ENCODE measurements at regions not wholly inside any gene's neighbourhood (a gene's known extent, or its start where the extent isn't known, plus 50 kb on each side); places are given as distances from the start of the nearest gene placed in this dataset.

DNA sequence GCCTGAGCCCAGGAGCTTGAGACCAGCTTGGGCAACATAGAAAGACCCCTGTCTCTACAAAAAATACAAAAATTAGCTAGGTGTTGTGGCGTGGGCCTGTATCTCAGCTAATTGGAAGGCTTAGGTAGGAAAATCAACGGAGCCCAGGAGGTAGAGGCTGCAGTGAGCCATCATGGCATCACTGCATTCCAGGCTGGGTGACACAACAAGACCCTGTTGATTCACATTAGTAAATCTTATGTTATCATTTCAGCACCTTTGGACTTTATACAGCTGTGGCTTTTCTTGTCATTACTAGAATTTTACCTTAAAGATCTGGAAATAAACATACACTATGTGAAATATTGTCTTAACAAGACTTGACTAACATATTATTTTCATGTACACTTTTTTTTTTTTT, 185.0 kb downstream of the ZNF608 start:
- DNase-seq (ENCODE audit: low read depth, low spot score) = no peak
- dilution Hi-C loops (cut with MboI; ENCODE audit: extremely low pct_ligation_motif_present, low sequenced_read_pairs) = no loop called here
- H4K20me1 ChIP-seq (ENCODE audit: control insufficient read depth, extremely low read depth, insufficient read depth, low read length) = no peaks in the 10 kb centered on the region

DNA sequence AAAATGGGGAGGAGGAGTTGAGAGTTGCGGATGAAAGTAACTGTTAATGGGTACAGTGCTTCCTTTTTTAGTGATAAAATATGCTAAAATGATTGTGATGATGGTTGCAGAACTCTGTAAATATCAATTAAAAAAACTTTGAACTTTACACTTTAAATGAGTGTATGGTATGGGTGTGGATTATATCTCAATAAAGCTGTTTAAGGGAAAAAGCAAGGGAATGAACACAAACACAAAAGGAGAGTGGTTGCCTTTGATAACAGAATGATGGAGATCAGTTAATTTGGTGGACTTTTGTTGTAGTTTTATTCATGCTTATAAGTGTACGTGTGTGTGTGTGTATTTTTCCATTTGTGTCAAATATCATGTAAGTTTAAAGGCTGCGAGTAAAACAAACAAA, 186.1 kb downstream of the ZNF608 start:
- no peaks in the 10 kb centered on the region for H3K9me1 ChIP-seq (ENCODE audit: control insufficient read depth, extremely low read depth, insufficient read depth, low read length)
- no peak overlapping the region for H2AFZ ChIP-seq (ENCODE audit: control insufficient read depth, low read length)
- H3K36me3 ChIP-seq (ENCODE audit: control insufficient read depth in 2 of 2, extremely low read depth in 1 of 2, insufficient read depth in 2 of 2, low read length in 2 of 2) = no peaks in the 10 kb centered on the region
- no peak overlapping the region for H3K9ac ChIP-seq (ENCODE audit: control insufficient read depth, extremely low read depth, insufficient read depth, low read length)
- no peak for DNase-seq (ENCODE audit: low read depth, low spot score)
- no peaks in the 10 kb centered on the region for H3K4me1 ChIP-seq (ENCODE audit: control insufficient read depth, extremely low read depth, insufficient read depth, low read length)
- dilution Hi-C loops (cut with MboI; ENCODE audit: extremely low pct_ligation_motif_present, low sequenced_read_pairs) = no loop called here
- no peaks in the 10 kb centered on the region for H3K79me2 ChIP-seq (ENCODE audit: control insufficient read depth, insufficient read depth, low read length)
- H3K27me3 ChIP-seq (ENCODE audit: control insufficient read depth, extremely low read depth, insufficient read depth, low read length) = no peaks in the 10 kb centered on the region
- no peak overlapping the region for H3K4me3 ChIP-seq (ENCODE audit: control insufficient read depth in 2 of 3, extremely low read depth in 1 of 3, insufficient read depth in 2 of 3, low read depth in 1 of 3, low read length in 3 of 3)
- no peak for TF ChIP-seq EZH2 (IDR thresholded peaks at IDR 0.05; ENCODE audit: low read length)
- H3K4me2 ChIP-seq (ENCODE audit: control insufficient read depth, extremely low read depth, insufficient read depth, low read depth, low read length) = no peak overlapping the region
- H3K27ac ChIP-seq (ENCODE audit: control insufficient read depth, insufficient read depth, low read length) = no peak overlapping the region
- no peaks in the 10 kb centered on the region for H4K20me1 ChIP-seq (ENCODE audit: control insufficient read depth, extremely low read depth, insufficient read depth, low read length)
- FAIRE-seq = no peak
- H3K9me3 ChIP-seq (ENCODE audit: control insufficient read depth, low read depth, low read length) = no peaks in the 10 kb centered on the region

More for the DNA sequence above, 185.0 kb downstream of the ZNF608 start:
- Histone ChIP-seq H3K9me3 (ENCODE audit: control insufficient read depth, low read depth, low read length) (no peaks in the 10 kb centered on the region), H3K9ac (ENCODE audit: control insufficient read depth, extremely low read depth, insufficient read depth, low read length) (no peak overlapping the region), H3K9me1 (ENCODE audit: control insufficient read depth, extremely low read depth, insufficient read depth, low read length) (no peaks in the 10 kb centered on the region), H3K4me1 (ENCODE audit: control insufficient read depth, extremely low read depth, insufficient read depth, low read length) (no peaks in the 10 kb centered on the region), H3K4me2 (ENCODE audit: control insufficient read depth, extremely low read depth, insufficient read depth, low read depth, low read length) (no peak overlapping the region), H3K4me3 (ENCODE audit: control insufficient read depth in 2 of 3, extremely low read depth in 1 of 3, insufficient read depth in 2 of 3, low read depth in 1 of 3, low read length in 3 of 3) (no peak overlapping the region), H3K36me3 (ENCODE audit: control insufficient read depth in 2 of 2, extremely low read depth in 1 of 2, insufficient read depth in 2 of 2, low read length in 2 of 2) (no peaks in the 10 kb centered on the region), H3K27me3 (ENCODE audit: control insufficient read depth, extremely low read depth, insufficient read depth, low read length) (no peaks in the 10 kb centered on the region), H3K79me2 (ENCODE audit: control insufficient read depth, insufficient read depth, low read length) (no peaks in the 10 kb centered on the region), H3K27ac (ENCODE audit: control insufficient read depth, insufficient read depth, low read length) (no peak overlapping the region), H2AFZ (ENCODE audit: control insufficient read depth, low read length) (no peak overlapping the region)
- FAIRE-seq = no peak
- TF ChIP-seq EZH2 (IDR thresholded peaks at IDR 0.05; ENCODE audit: low read length) = no peak
- TF ChIP-seq, protein P1, sequence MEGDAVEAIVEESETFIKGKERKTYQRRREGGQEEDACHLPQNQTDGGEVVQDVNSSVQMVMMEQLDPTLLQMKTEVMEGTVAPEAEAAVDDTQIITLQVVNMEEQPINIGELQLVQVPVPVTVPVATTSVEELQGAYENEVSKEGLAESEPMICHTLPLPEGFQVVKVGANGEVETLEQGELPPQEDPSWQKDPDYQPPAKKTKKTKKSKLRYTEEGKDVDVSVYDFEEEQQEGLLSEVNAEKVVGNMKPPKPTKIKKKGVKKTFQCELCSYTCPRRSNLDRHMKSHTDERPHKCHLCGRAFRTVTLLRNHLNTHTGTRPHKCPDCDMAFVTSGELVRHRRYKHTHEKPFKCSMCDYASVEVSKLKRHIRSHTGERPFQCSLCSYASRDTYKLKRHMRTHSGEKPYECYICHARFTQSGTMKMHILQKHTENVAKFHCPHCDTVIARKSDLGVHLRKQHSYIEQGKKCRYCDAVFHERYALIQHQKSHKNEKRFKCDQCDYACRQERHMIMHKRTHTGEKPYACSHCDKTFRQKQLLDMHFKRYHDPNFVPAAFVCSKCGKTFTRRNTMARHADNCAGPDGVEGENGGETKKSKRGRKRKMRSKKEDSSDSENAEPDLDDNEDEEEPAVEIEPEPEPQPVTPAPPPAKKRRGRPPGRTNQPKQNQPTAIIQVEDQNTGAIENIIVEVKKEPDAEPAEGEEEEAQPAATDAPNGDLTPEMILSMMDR (optimal IDR thresholded peaks at IDR 0.05 in 1 of 3, IDR thresholded peaks at IDR 0.05 in 1 of 3, conservative IDR thresholded peaks at IDR 0.05 in 1 of 3; ENCODE audit: extremely low read depth in 1 of 3, insufficient read depth in 2 of 3, low read length in 3 of 3) = no peak

DNA sequence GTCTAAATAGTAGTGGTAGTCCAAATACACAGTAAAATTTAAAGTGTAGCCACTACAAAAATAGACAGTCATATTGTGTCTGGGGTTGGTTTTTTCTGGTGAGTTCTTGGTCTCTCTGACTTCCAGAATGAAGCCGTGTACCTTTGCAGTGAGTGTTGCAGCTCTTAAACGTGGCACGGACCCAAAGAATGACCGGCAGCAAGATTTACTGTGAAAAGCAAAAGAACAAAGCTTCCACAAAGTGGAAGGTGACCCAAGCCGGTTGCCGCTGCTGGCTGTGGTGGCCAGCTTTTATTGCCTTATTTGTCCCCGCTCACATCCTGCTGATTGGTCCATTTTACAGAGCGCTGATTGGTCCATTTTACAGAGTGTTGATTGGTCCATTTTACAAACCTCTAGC, 188.7 kb downstream of the ZNF608 start:
- H3K9me1 ChIP-seq (ENCODE audit: control insufficient read depth, extremely low read depth, insufficient read depth, low read length) = no peaks in the 10 kb centered on the region
- TF ChIP-seq, protein P1 (optimal IDR thresholded peaks at IDR 0.05 in 1 of 3, IDR thresholded peaks at IDR 0.05 in 1 of 3, conservative IDR thresholded peaks at IDR 0.05 in 1 of 3; ENCODE audit: extremely low read depth in 1 of 3, insufficient read depth in 2 of 3, low read length in 3 of 3) = no peak
- TF ChIP-seq EZH2 (IDR thresholded peaks at IDR 0.05; ENCODE audit: low read length) = no peak
- dilution Hi-C loops (cut with MboI; ENCODE audit: extremely low pct_ligation_motif_present, low sequenced_read_pairs) = no loop called here
- FAIRE-seq (no peak), DNase-seq (ENCODE audit: low read depth, low spot score) (no peak)
- H3K4me3 ChIP-seq (ENCODE audit: control insufficient read depth in 2 of 3, extremely low read depth in 1 of 3, insufficient read depth in 2 of 3, low read depth in 1 of 3, low read length in 3 of 3) = no peak overlapping the region
- H3K9me3 ChIP-seq (ENCODE audit: control insufficient read depth, low read depth, low read length) = no peaks in the 10 kb centered on the region
- no peaks in the 10 kb centered on the region for H3K79me2 ChIP-seq (ENCODE audit: control insufficient read depth, insufficient read depth, low read length)
- H3K4me1 ChIP-seq (ENCODE audit: control insufficient read depth, extremely low read depth, insufficient read depth, low read length) = no peaks in the 10 kb centered on the region
- no peak overlapping the region for H3K27ac ChIP-seq (ENCODE audit: control insufficient read depth, insufficient read depth, low read length)
- H3K36me3 ChIP-seq (ENCODE audit: control insufficient read depth in 2 of 2, extremely low read depth in 1 of 2, insufficient read depth in 2 of 2, low read length in 2 of 2) = no peaks in the 10 kb centered on the region
- H3K4me2 ChIP-seq (ENCODE audit: control insufficient read depth, extremely low read depth, insufficient read depth, low read depth, low read length) = no peak overlapping the region
- H4K20me1 ChIP-seq (ENCODE audit: control insufficient read depth, extremely low read depth, insufficient read depth, low read length) = no peaks in the 10 kb centered on the region
- H3K9ac ChIP-seq (ENCODE audit: control insufficient read depth, extremely low read depth, insufficient read depth, low read length) = no peak overlapping the region
- no peaks in the 10 kb centered on the region for H3K27me3 ChIP-seq (ENCODE audit: control insufficient read depth, extremely low read depth, insufficient read depth, low read length)
- H2AFZ ChIP-seq (ENCODE audit: control insufficient read depth, low read length) = no peak overlapping the region

All from keratinocyte (primary cell).